ENCODE measurements at regions not wholly inside any gene's neighbourhood (a gene's known extent, or its start where the extent isn't known, plus 50 kb on each side); places are given as distances from the start of the nearest gene placed in this dataset.

- H3K4me3 Mint-ChIP-seq = peak overlapping the region; percentile 38 to 85 (median 72)
- Histone ChIP-seq H3K4me3 (ENCODE audit: low read length in 2 of 2) (peak overlapping the region in 1 of 2 donors; percentile 23), H3K27me3 (ENCODE audit: insufficient read depth, low read length) (no peaks in the 10 kb centered on the region), H3K27ac (ENCODE audit: low read depth, low read length) (no peak overlapping the region), H3K4me1 (ENCODE audit: insufficient read depth, low read length) (peaks cover 15% of the 10 kb centered on the region), H3K36me3 (ENCODE audit: insufficient read depth, low read length) (no peaks in the 10 kb centered on the region), H3K9me3 (ENCODE audit: control insufficient read depth in 1 of 2, low read length in 2 of 2) (no peaks in the 10 kb centered on the region)
- H3K27me3 Mint-ChIP-seq = peaks cover 3 to 4% of the 10 kb centered on the region in 2 donors
- intact Hi-C loops (cut with micrococcal nuclease) = loop anchor here (1.0 to 10.0 kb wide), 5 partner anchors 21 to 401 kb away; no protein-coding TSS in a partner anchor
- no peaks in the 10 kb centered on the region for H3K36me3 Mint-ChIP-seq
- DNase-seq = peak; percentile 55 to 65 (median 64)
- POLR2A ChIA-PET (ENCODE audit: partially characterized antibody) = no interaction called here
- peak overlapping the region in 4 of 7 donors; percentile 6 to 62 (median 34) for H3K27ac Mint-ChIP-seq
- peaks cover 10 to 19% (median 15%) of the 10 kb centered on the region in 4 donors for H3K4me1 Mint-ChIP-seq
- CTCF ChIA-PET (ENCODE audit: partially characterized antibody) = interaction anchor here (1.0 to 1.5 kb wide), 3 partner anchors 20 to 113 kb away, joined by 3 to 10 read pairs (median 5); partner anchors contain the start of gene DTX4
- no peaks in the 10 kb centered on the region for H3K9me3 Mint-ChIP-seq
These were observed 71.4 kb upstream of the MPEG1 start for GRCh38 chr11:59283825-59284772.

- ChIA-PET POLR2A (ENCODE audit: partially characterized antibody) (no interaction called here), CTCF (ENCODE audit: partially characterized antibody) (interaction anchor here (1.0 to 1.5 kb wide), 3 partner anchors 20 to 112 kb away, joined by 3 to 10 read pairs (median 5); partner anchors contain the start of gene DTX4)
- Histone ChIP-seq H3K27ac (ENCODE audit: low read depth, low read length) (no peak overlapping the region), H3K9me3 (ENCODE audit: control insufficient read depth in 1 of 2, low read length in 2 of 2) (no peaks in the 10 kb centered on the region), H3K4me1 (ENCODE audit: insufficient read depth, low read length) (peaks cover 15% of the 10 kb centered on the region), H3K27me3 (ENCODE audit: insufficient read depth, low read length) (no peaks in the 10 kb centered on the region), H3K36me3 (ENCODE audit: insufficient read depth, low read length) (no peaks in the 10 kb centered on the region), H3K4me3 (ENCODE audit: low read length in 2 of 2) (no peak overlapping the region)
- H3K4me3 Mint-ChIP-seq = peak overlapping the region in 4 of 8 donors; percentile 5 to 52 (median 22)
- H3K9me3 Mint-ChIP-seq = no peaks in the 10 kb centered on the region
- peaks cover 10 to 19% (median 15%) of the 10 kb centered on the region in 4 donors for H3K4me1 Mint-ChIP-seq
- no peak for DNase-seq
- peak overlapping the region in 1 of 7 donors; percentile 8 for H3K27ac Mint-ChIP-seq
- H3K36me3 Mint-ChIP-seq = no peaks in the 10 kb centered on the region
- intact Hi-C loops (cut with micrococcal nuclease) = loop anchor here (10.0 kb wide), 1 partner anchor 401 kb away; no protein-coding TSS in a partner anchor
- peaks cover 3 to 4% of the 10 kb centered on the region in 2 donors for H3K27me3 Mint-ChIP-seq
These were observed 70.6 kb upstream of the MPEG1 start for GRCh38 chr11:59283311-59283710.

GRCh38 chr11:59281177-59281576 lies 68.5 kb upstream of the MPEG1 start:
- intact Hi-C loops (cut with micrococcal nuclease) = loop anchor here (10.0 kb wide), 1 partner anchor 404 kb away; no protein-coding TSS in a partner anchor
- DNase-seq = no peak
- H3K4me3 Mint-ChIP-seq = no peak overlapping the region
- Histone ChIP-seq H3K9me3 (ENCODE audit: control insufficient read depth in 1 of 2, low read length in 2 of 2) (no peaks in the 10 kb centered on the region), H3K27me3 (ENCODE audit: insufficient read depth, low read length) (no peaks in the 10 kb centered on the region), H3K4me3 (ENCODE audit: low read length in 2 of 2) (no peak overlapping the region), H3K36me3 (ENCODE audit: insufficient read depth, low read length) (no peaks in the 10 kb centered on the region), H3K27ac (ENCODE audit: low read depth, low read length) (no peak overlapping the region), H3K4me1 (ENCODE audit: insufficient read depth, low read length) (peaks cover 15% of the 10 kb centered on the region)
- no peaks in the 10 kb centered on the region for H3K36me3 Mint-ChIP-seq
- POLR2A ChIA-PET (ENCODE audit: partially characterized antibody) = no interaction called here
- peaks cover 0 to 4% of the 10 kb centered on the region in 2 donors for H3K27me3 Mint-ChIP-seq
- CTCF ChIA-PET (ENCODE audit: partially characterized antibody) = interaction anchor here (1.4 kb wide), 2 partner anchors 99 to 110 kb away, joined by 3 to 4 read pairs; no protein-coding TSS in a partner anchor
- H3K27ac Mint-ChIP-seq = no peak overlapping the region
- H3K9me3 Mint-ChIP-seq = no peaks in the 10 kb centered on the region
- H3K4me1 Mint-ChIP-seq = peaks cover 10 to 19% (median 15%) of the 10 kb centered on the region in 4 donors

- peak overlapping the region; percentile 36 to 93 (median 85) for H3K27ac Mint-ChIP-seq
- peak overlapping the region in 7 of 8 donors; percentile 32 to 79 (median 67) for H3K4me3 Mint-ChIP-seq
- H3K4me1 Mint-ChIP-seq = peaks cover 19 to 53% (median 41%) of the 10 kb centered on the region in 4 donors
- Histone ChIP-seq H3K4me3 (ENCODE audit: low read length in 2 of 2) (no peak overlapping the region), H3K27me3 (ENCODE audit: insufficient read depth, low read length) (no peaks in the 10 kb centered on the region), H3K9me3 (ENCODE audit: control insufficient read depth in 1 of 2, low read length in 2 of 2) (no peaks in the 10 kb centered on the region), H3K4me1 (ENCODE audit: insufficient read depth, low read length) (peaks cover 24% of the 10 kb centered on the region), H3K36me3 (ENCODE audit: insufficient read depth, low read length) (no peaks in the 10 kb centered on the region), H3K27ac (ENCODE audit: low read depth, low read length) (peak overlapping the region; percentile 0)
- no peaks in the 10 kb centered on the region for H3K9me3 Mint-ChIP-seq
- ChIA-PET POLR2A (ENCODE audit: partially characterized antibody) (interaction anchor here (0.6 to 2.5 kb wide), 4 partner anchors 129 to 1948 kb away, joined by 3 to 10 read pairs (median 3); partner anchors contain the start of gene TNKS1BP1), CTCF (ENCODE audit: partially characterized antibody) (interaction anchor here (0.8 to 2.3 kb wide), 6 partner anchors 10 to 156 kb away, joined by 3 to 10 read pairs (median 6); partner anchors contain the start of gene DTX4)
- no peaks in the 10 kb centered on the region for H3K27me3 Mint-ChIP-seq
- intact Hi-C loops (cut with micrococcal nuclease) = no loop called here
- H3K36me3 Mint-ChIP-seq = no peaks in the 10 kb centered on the region
- peak in 4 of 5 donors; percentile 10 to 37 (median 30) for DNase-seq
These were observed 60.7 kb upstream of the MPEG1 start for GRCh38 chr11:59273373-59273841.

GRCh38 chr11:59272771-59273372 lies 60.1 kb upstream of the MPEG1 start:
- no peaks in the 10 kb centered on the region for H3K36me3 Mint-ChIP-seq
- Histone ChIP-seq H3K36me3 (ENCODE audit: insufficient read depth, low read length) (no peaks in the 10 kb centered on the region), H3K27me3 (ENCODE audit: insufficient read depth, low read length) (no peaks in the 10 kb centered on the region), H3K9me3 (ENCODE audit: control insufficient read depth in 1 of 2, low read length in 2 of 2) (no peaks in the 10 kb centered on the region), H3K4me1 (ENCODE audit: insufficient read depth, low read length) (peaks cover 24% of the 10 kb centered on the region), H3K4me3 (ENCODE audit: low read length in 2 of 2) (no peak overlapping the region), H3K27ac (ENCODE audit: low read depth, low read length) (no peak overlapping the region)
- peak overlapping the region in 7 of 8 donors; percentile 32 to 79 (median 67) for H3K4me3 Mint-ChIP-seq
- intact Hi-C loops (cut with micrococcal nuclease) = no loop called here
- no peaks in the 10 kb centered on the region for H3K9me3 Mint-ChIP-seq
- DNase-seq = peak in 1 of 5 donors; percentile 6
- POLR2A ChIA-PET (ENCODE audit: partially characterized antibody) = interaction anchor here (0.6 to 2.5 kb wide), 5 partner anchors 25 to 1948 kb away, joined by 3 to 10 read pairs (median 3); partner anchors contain the start of gene TNKS1BP1
- H3K27me3 Mint-ChIP-seq = no peaks in the 10 kb centered on the region
- CTCF ChIA-PET (ENCODE audit: partially characterized antibody) = interaction anchor here (1.4 to 1.8 kb wide), 4 partner anchors 9 to 101 kb away, joined by 3 to 9 read pairs (median 6); partner anchors contain the start of gene DTX4
- H3K4me1 Mint-ChIP-seq = peaks cover 19 to 53% (median 41%) of the 10 kb centered on the region in 4 donors
- H3K27ac Mint-ChIP-seq = peak overlapping the region in 6 of 7 donors; percentile 54 to 93 (median 88)

- no peaks in the 10 kb centered on the region for H3K27me3 Mint-ChIP-seq
- H3K4me1 Mint-ChIP-seq = peaks cover 20 to 53% (median 41%) of the 10 kb centered on the region in 4 donors
- DNase-seq = no peak
- H3K27ac Mint-ChIP-seq = peak overlapping the region in 5 of 7 donors; percentile 14 to 88 (median 76)
- intact Hi-C loops (cut with micrococcal nuclease) = no loop called here
- Histone ChIP-seq H3K27ac (ENCODE audit: low read depth, low read length) (no peak overlapping the region), H3K36me3 (ENCODE audit: insufficient read depth, low read length) (no peaks in the 10 kb centered on the region), H3K4me1 (ENCODE audit: insufficient read depth, low read length) (peaks cover 24% of the 10 kb centered on the region), H3K9me3 (ENCODE audit: control insufficient read depth in 1 of 2, low read length in 2 of 2) (no peaks in the 10 kb centered on the region), H3K4me3 (ENCODE audit: low read length in 2 of 2) (no peak overlapping the region), H3K27me3 (ENCODE audit: insufficient read depth, low read length) (no peaks in the 10 kb centered on the region)
- ChIA-PET POLR2A (ENCODE audit: partially characterized antibody) (interaction anchor here (1.8 to 2.5 kb wide), 2 partner anchors 24 to 128 kb away, joined by 10 read pairs; no protein-coding TSS in a partner anchor), CTCF (ENCODE audit: partially characterized antibody) (interaction anchor here (0.6 to 1.4 kb wide), 2 partner anchors 8 to 118 kb away, joined by 3 to 6 read pairs; no protein-coding TSS in a partner anchor)
- H3K36me3 Mint-ChIP-seq = no peaks in the 10 kb centered on the region
- H3K9me3 Mint-ChIP-seq = no peaks in the 10 kb centered on the region
- H3K4me3 Mint-ChIP-seq = peak overlapping the region in 2 of 8 donors; percentile 6 to 8
These were observed 59.1 kb upstream of the MPEG1 start for GRCh38 chr11:59271811-59272327.
